ENCODE measurements at regions not wholly inside any gene's neighbourhood (a gene's known extent, or its start where the extent isn't known, plus 50 kb on each side); places are given as distances from the start of the nearest gene placed in this dataset.

DNA sequence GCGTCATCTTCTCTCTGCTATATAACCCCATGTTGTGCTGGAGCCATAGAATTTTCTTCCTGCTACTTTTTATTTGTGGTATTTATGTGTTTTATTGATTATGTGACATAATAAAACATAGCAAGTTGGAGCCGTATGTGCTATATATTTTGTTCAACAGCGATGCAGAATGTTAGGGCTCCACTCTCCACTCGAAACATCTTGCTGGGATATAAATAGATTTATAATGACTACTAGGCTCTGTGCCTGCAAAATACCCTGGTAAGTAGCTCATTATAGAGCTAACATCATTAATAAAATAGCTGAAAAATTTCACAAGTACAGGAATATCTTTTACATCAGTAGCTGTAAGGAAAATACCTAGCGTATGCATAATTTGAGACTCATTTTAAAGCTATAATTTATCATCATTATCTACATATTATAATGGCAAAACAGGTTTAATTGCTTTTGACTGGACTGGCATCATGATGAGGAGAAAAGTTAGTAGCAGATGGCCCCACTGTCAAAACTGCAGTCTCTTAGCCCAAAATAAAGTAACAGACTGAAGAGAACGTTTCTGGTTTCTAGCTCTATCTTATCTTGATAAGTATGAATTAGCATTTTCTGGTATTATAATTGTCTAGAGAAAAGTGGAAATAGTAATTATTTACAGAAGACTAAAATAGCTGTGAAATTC is 263.0 kb downstream of the NEDD1 start:
- TF ChIP-seq POLR2A (IDR thresholded peaks at IDR 0.05) = no peak
- TF ChIP-seq, protein P1, sequence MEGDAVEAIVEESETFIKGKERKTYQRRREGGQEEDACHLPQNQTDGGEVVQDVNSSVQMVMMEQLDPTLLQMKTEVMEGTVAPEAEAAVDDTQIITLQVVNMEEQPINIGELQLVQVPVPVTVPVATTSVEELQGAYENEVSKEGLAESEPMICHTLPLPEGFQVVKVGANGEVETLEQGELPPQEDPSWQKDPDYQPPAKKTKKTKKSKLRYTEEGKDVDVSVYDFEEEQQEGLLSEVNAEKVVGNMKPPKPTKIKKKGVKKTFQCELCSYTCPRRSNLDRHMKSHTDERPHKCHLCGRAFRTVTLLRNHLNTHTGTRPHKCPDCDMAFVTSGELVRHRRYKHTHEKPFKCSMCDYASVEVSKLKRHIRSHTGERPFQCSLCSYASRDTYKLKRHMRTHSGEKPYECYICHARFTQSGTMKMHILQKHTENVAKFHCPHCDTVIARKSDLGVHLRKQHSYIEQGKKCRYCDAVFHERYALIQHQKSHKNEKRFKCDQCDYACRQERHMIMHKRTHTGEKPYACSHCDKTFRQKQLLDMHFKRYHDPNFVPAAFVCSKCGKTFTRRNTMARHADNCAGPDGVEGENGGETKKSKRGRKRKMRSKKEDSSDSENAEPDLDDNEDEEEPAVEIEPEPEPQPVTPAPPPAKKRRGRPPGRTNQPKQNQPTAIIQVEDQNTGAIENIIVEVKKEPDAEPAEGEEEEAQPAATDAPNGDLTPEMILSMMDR (IDR thresholded peaks at IDR 0.05) = no peak

All from body of pancreas (tissue), 4 donors.